ENCODE measurements at regions not wholly inside any gene's neighbourhood (a gene's known extent, or its start where the extent isn't known, plus 50 kb on each side); places are given as distances from the start of the nearest gene placed in this dataset.

- Mint-ChIP-seq H3K27me3 (ENCODE audit: insufficient read depth, unreplicated experiment) (no peaks in the 10 kb centered on the region), H3K36me3 (ENCODE audit: insufficient read depth, unreplicated experiment) (no peaks in the 10 kb centered on the region), H3K4me1 (ENCODE audit: insufficient read depth, unreplicated experiment) (peaks cover 17% of the 10 kb centered on the region), H3K27ac (ENCODE audit: low read depth, unreplicated experiment) (no peak overlapping the region), H3K9me3 (ENCODE audit: unreplicated experiment) (peaks cover 6% of the 10 kb centered on the region), H3K4me3 (ENCODE audit: unreplicated experiment) (no peak overlapping the region)
- ChIA-PET POLR2A (interaction anchor here (0.6 to 1.3 kb wide), 2 partner anchors 9 to 29 kb away, joined by 3 to 5 read pairs; no protein-coding TSS in a partner anchor), CTCF (interaction anchor here (0.6 kb wide), 2 partner anchors 520 to 943 kb away, joined by 3 to 4 read pairs; no protein-coding TSS in a partner anchor)
- intact Hi-C loops (cut with micrococcal nuclease), result no loop called here
- no peak for DNase-seq (ENCODE audit: unreplicated experiment)
- no TSS peak for BruUV-seq (replicated peaks)
- TF ChIP-seq, protein P1, sequence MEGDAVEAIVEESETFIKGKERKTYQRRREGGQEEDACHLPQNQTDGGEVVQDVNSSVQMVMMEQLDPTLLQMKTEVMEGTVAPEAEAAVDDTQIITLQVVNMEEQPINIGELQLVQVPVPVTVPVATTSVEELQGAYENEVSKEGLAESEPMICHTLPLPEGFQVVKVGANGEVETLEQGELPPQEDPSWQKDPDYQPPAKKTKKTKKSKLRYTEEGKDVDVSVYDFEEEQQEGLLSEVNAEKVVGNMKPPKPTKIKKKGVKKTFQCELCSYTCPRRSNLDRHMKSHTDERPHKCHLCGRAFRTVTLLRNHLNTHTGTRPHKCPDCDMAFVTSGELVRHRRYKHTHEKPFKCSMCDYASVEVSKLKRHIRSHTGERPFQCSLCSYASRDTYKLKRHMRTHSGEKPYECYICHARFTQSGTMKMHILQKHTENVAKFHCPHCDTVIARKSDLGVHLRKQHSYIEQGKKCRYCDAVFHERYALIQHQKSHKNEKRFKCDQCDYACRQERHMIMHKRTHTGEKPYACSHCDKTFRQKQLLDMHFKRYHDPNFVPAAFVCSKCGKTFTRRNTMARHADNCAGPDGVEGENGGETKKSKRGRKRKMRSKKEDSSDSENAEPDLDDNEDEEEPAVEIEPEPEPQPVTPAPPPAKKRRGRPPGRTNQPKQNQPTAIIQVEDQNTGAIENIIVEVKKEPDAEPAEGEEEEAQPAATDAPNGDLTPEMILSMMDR (IDR thresholded peaks at IDR 0.05; ENCODE audit: unreplicated experiment), result no peak
Observed at GRCh38 chr2:107338571-107338970, 452.6 kb upstream of the ST6GAL2 start.

DNA sequence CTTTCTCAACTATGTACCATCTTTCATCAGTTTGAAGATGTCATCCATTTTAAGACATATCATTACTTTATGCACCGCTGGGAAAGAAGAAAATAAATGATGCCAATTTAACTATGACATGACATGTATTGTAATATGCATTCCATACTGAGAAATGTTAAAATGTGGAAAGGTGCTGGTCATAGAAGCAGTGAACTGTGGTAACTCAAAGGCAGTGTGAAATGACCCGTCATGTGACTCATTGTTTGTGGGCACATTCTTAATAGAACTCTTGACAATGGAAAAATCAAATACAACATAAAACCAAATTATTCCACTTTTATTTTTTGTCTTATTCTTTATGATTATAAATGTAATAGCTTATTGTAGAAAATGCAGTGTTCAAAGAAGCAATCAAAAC, 455.0 kb upstream of the ST6GAL2 start:
- no peaks in the 10 kb centered on the region for H3K27me3 Mint-ChIP-seq (ENCODE audit: insufficient read depth, unreplicated experiment)
- H3K4me1 Mint-ChIP-seq (ENCODE audit: insufficient read depth, unreplicated experiment), result peaks cover 10% of the 10 kb centered on the region
- CTCF ChIA-PET, result no interaction called here
- BruUV-seq (replicated peaks), result no TSS peak
- intact Hi-C loops (cut with micrococcal nuclease), result no loop called here
- H3K36me3 Mint-ChIP-seq (ENCODE audit: insufficient read depth, unreplicated experiment), result no peaks in the 10 kb centered on the region
- H3K27ac Mint-ChIP-seq (ENCODE audit: low read depth, unreplicated experiment), result no peak overlapping the region
- H3K9me3 Mint-ChIP-seq (ENCODE audit: unreplicated experiment), result peaks cover 6% of the 10 kb centered on the region
- POLR2A ChIA-PET, result no interaction called here
- no peak overlapping the region for H3K4me3 Mint-ChIP-seq (ENCODE audit: unreplicated experiment)
- TF ChIP-seq, protein P1 (IDR thresholded peaks at IDR 0.05; ENCODE audit: unreplicated experiment), result no peak
- DNase-seq (ENCODE audit: unreplicated experiment), result no peak

DNA sequence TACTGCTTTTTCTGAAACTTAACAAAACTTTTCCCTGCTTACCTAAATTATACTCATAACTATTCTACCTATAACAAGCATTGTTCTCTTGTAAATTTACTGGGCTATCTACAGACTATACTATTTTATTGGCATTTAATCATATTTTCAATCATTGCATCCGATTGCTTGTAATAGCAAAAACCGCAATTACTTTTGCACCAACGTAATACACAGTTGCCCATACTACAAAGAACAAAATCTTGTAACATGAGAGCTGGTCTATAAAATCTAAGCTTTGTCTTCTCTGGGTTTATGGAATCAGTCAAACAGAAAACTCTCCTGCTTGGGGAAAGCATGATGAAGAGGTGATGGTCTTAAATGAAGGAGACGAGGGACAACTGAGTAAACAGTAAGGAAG, 463.4 kb upstream of the ST6GAL2 start:
- TF ChIP-seq, protein P1 (IDR thresholded peaks at IDR 0.05; ENCODE audit: unreplicated experiment), result no peak
- H3K36me3 Mint-ChIP-seq (ENCODE audit: insufficient read depth, unreplicated experiment), result no peaks in the 10 kb centered on the region
- peaks cover 20% of the 10 kb centered on the region for H3K9me3 Mint-ChIP-seq (ENCODE audit: unreplicated experiment)
- intact Hi-C loops (cut with micrococcal nuclease), result no loop called here
- ChIA-PET CTCF (interaction anchor here (0.6 kb wide), 1 partner anchor 251 kb away, joined by 3 read pairs; no protein-coding TSS in a partner anchor), POLR2A (no interaction called here)
- H3K27ac Mint-ChIP-seq (ENCODE audit: low read depth, unreplicated experiment), result no peak overlapping the region
- BruUV-seq (replicated peaks), result no TSS peak
- H3K27me3 Mint-ChIP-seq (ENCODE audit: insufficient read depth, unreplicated experiment), result no peaks in the 10 kb centered on the region
- H3K4me3 Mint-ChIP-seq (ENCODE audit: unreplicated experiment), result no peak overlapping the region
- no peak for DNase-seq (ENCODE audit: unreplicated experiment)
- no peaks in the 10 kb centered on the region for H3K4me1 Mint-ChIP-seq (ENCODE audit: insufficient read depth, unreplicated experiment)

- H3K9me3 Mint-ChIP-seq (ENCODE audit: unreplicated experiment), result peaks cover 19% of the 10 kb centered on the region
- intact Hi-C loops (cut with micrococcal nuclease), result no loop called here
- BruUV-seq (replicated peaks), result no TSS peak
- no peaks in the 10 kb centered on the region for H3K4me1 Mint-ChIP-seq (ENCODE audit: insufficient read depth, unreplicated experiment)
- H3K27me3 Mint-ChIP-seq (ENCODE audit: insufficient read depth, unreplicated experiment), result no peaks in the 10 kb centered on the region
- ChIA-PET CTCF (no interaction called here), POLR2A (no interaction called here)
- no peak overlapping the region for H3K4me3 Mint-ChIP-seq (ENCODE audit: unreplicated experiment)
- DNase-seq (ENCODE audit: unreplicated experiment), result no peak
- no peaks in the 10 kb centered on the region for H3K36me3 Mint-ChIP-seq (ENCODE audit: insufficient read depth, unreplicated experiment)
- H3K27ac Mint-ChIP-seq (ENCODE audit: low read depth, unreplicated experiment), result no peak overlapping the region
- TF ChIP-seq, protein P1 (IDR thresholded peaks at IDR 0.05; ENCODE audit: unreplicated experiment), result no peak
Observed at GRCh38 chr2:107354175-107354574, 468.2 kb upstream of the ST6GAL2 start.

Data from MCF 10A (cell line).